ENCODE measurements at regions not wholly inside any gene's neighbourhood (a gene's known extent, or its start where the extent isn't known, plus 50 kb on each side); places are given as distances from the start of the nearest gene placed in this dataset.

DNA sequence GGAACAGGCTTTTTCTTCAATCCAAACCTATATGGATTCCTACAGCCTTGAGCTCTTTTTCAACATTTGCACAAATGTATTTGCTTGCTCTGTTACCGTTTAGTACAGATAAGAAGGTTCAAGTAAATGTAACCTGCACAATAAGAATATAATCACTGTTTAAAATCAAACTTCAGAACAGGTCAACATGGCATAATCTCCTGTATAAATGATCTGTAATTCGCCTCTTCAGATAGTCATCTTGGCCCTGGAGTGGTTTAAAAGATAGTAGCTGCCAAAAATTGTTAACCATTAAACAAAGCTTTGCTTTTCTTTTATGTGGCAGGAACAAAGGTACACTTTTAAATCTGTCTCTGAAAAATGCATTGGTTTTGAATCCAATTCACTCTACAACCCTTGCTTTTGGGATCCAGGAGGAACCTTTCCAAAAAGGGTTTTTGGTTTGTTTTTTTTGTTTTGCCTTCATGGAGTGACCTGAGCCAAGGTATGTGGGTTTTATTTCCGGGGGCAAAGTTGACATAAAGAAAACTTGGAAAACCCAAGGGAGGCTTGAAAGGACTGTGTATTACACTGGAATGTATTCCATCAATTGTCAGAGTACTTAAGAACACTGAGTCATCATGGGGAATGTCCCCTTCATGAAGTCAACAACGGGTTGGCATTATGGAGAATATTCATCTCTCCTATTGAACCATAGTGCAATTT, 210.4 kb upstream of the HCCS start:
- DNase-seq: no peak
- intact Hi-C loops (cut with DNase I): no loop called here
- Histone ChIP-seq H3K4me1 (no peaks in the 10 kb centered on the region), H3K27ac (no peak overlapping the region), H3K9me3 (no peaks in the 10 kb centered on the region), H3K4me3 (no peak overlapping the region), H3K27me3 (no peaks in the 10 kb centered on the region), H3K36me3 (no peaks in the 10 kb centered on the region)
- TF ChIP-seq, protein P1, sequence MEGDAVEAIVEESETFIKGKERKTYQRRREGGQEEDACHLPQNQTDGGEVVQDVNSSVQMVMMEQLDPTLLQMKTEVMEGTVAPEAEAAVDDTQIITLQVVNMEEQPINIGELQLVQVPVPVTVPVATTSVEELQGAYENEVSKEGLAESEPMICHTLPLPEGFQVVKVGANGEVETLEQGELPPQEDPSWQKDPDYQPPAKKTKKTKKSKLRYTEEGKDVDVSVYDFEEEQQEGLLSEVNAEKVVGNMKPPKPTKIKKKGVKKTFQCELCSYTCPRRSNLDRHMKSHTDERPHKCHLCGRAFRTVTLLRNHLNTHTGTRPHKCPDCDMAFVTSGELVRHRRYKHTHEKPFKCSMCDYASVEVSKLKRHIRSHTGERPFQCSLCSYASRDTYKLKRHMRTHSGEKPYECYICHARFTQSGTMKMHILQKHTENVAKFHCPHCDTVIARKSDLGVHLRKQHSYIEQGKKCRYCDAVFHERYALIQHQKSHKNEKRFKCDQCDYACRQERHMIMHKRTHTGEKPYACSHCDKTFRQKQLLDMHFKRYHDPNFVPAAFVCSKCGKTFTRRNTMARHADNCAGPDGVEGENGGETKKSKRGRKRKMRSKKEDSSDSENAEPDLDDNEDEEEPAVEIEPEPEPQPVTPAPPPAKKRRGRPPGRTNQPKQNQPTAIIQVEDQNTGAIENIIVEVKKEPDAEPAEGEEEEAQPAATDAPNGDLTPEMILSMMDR (IDR thresholded peaks at IDR 0.05): no peak
- peak; percentile 43 for ATAC-seq

DNA sequence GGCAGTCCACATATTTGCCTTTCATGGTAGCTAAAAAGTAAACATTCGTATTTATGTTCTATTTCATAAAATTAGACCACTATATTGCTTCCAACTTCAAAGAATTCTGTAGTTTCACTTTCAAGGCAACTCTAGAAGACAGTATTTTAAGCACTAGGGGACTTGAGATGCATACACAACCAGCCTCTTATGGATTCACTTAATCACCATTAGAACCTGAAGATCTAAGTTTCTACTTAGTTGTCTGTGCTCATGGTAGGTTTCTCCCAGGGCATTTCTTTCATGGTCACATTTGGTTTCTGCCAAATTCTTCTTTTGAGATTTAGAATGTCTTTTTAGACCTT, 209.9 kb upstream of the HCCS start:
- TF ChIP-seq, protein P1 (IDR thresholded peaks at IDR 0.05): no peak
- H3K27ac ChIP-seq: no peak overlapping the region
- H3K27me3 ChIP-seq: no peaks in the 10 kb centered on the region
- no peak overlapping the region for H3K4me3 ChIP-seq
- no peaks in the 10 kb centered on the region for H3K9me3 ChIP-seq
- no peak for DNase-seq
- ATAC-seq: no peak
- H3K36me3 ChIP-seq: no peaks in the 10 kb centered on the region
- no peaks in the 10 kb centered on the region for H3K4me1 ChIP-seq
- intact Hi-C loops (cut with DNase I): no loop called here

DNA sequence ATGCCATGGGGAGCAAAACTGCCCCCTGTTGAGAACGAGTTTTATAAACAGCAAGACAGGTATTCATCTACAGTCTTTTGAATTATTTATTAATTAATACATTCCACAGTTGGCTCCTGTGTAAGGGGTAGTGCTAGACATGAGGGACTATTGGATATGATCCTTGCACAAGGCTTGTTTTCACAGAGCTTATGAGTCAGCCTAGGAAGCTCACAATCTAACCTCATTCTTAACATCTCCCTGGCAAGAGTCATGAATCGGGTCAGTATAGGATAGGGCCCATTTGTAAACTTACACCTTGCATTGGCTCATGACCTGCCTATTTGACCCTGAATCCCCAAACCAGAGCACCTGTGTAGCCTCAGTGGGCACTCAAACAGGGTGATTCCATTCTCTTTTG, 209.1 kb upstream of the HCCS start:
- Histone ChIP-seq H3K27ac (no peak overlapping the region), H3K27me3 (no peaks in the 10 kb centered on the region), H3K36me3 (no peaks in the 10 kb centered on the region), H3K4me1 (no peaks in the 10 kb centered on the region), H3K9me3 (peaks cover 4% of the 10 kb centered on the region), H3K4me3 (no peak overlapping the region)
- intact Hi-C loops (cut with DNase I): no loop called here
- TF ChIP-seq, protein P1 (IDR thresholded peaks at IDR 0.05): no peak
- DNase-seq (no peak), ATAC-seq (no peak)

DNA sequence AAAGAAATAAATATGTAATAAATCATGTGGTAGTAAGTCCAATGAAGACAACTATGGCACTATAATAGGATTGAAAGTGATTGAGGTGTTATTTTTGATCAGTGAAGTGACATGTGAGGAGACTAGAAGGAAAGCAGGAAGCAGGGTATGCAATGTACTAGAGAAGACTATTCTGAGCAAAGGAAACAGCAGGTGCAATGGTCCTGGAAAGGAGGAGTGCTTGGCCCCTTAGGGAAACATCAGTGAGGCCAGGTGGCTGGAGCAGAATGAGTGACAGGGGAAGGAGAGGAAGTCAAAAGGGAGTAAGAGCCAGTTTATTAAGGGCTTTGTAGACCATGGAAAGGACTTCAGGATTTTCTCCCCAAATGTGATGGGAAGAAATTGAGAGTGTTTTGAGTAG, 207.6 kb upstream of the HCCS start:
- Histone ChIP-seq H3K27ac (no peak overlapping the region), H3K4me1 (no peaks in the 10 kb centered on the region), H3K27me3 (no peaks in the 10 kb centered on the region), H3K4me3 (no peak overlapping the region), H3K36me3 (no peaks in the 10 kb centered on the region), H3K9me3 (peaks cover 4% of the 10 kb centered on the region)
- TF ChIP-seq, protein P1 (IDR thresholded peaks at IDR 0.05): no peak
- intact Hi-C loops (cut with DNase I): no loop called here
- DNase-seq (no peak), ATAC-seq (no peak)

DNA sequence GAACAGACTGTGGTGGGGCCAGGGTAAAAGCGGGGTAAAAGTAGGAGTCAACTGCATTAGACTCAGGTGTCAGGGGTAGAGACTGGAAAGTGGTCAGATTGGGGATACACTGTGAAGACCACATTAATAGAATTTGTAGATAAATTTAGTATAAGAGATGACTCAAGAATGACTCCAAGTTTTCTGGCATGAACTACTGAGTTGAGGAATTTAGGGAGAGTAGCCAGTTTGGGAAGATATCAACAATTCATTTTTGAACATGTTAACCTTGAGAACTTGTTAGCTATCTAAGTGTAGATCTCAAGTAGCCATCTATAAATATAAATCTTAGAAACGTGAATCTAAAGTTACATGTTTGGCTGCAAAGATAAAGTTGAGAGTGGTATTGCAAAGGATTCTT, 206.9 kb upstream of the HCCS start:
- no peak for DNase-seq
- intact Hi-C loops (cut with DNase I): no loop called here
- Histone ChIP-seq H3K27ac (no peak overlapping the region), H3K36me3 (no peaks in the 10 kb centered on the region), H3K4me3 (no peak overlapping the region), H3K4me1 (no peaks in the 10 kb centered on the region), H3K27me3 (no peaks in the 10 kb centered on the region), H3K9me3 (peaks cover 4% of the 10 kb centered on the region)
- TF ChIP-seq, protein P1 (IDR thresholded peaks at IDR 0.05): no peak
- no peak for ATAC-seq

DNA sequence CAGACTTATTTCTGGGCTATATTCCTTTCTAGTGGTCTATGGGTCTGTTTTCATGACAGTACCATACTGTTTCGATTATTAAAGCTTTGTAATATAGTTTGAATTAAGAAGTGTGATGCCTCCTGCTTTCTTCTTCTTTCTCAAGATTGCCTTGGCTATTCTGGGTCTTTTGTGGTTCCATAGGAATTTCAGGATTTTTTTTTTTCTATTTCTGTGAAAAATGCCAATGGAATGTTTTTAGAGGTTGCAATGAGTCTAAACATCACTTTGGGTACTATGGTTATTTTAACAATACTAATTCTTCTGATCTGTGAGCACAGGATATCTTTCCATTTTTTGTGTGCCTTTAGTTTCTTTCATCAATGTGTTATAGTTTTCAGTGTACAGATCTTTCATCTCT, 204.3 kb upstream of the HCCS start:
- Histone ChIP-seq H3K27me3 (no peaks in the 10 kb centered on the region), H3K27ac (no peak overlapping the region), H3K4me1 (no peaks in the 10 kb centered on the region), H3K36me3 (no peaks in the 10 kb centered on the region), H3K9me3 (peaks cover 4% of the 10 kb centered on the region), H3K4me3 (no peak overlapping the region)
- no peak for DNase-seq
- no peak for ATAC-seq
- TF ChIP-seq, protein P1 (IDR thresholded peaks at IDR 0.05): no peak
- intact Hi-C loops (cut with DNase I): no loop called here
